HAP-1 (cell line): ENCODE measurements at regions not wholly inside any gene's neighbourhood (a gene's known extent, or its start where the extent isn't known, plus 50 kb on each side); places are given as distances from the start of the nearest gene placed in this dataset.
"Not testable (repeated sequence)": the region's sequence is repeated elsewhere in the genome, so short reads cannot be mapped to it uniquely, and the experiment has no call there.

ENCODE experiments used
- DNase-seq, 2 experiments: peaks; one replicate each; pipeline ENCODE4 v3.0.0-alpha.2; 2016 to 2020; ENCODE audit warnings: low spot score in 2 of 2
- H3K27me3 ChIP-seq: fragments of 250-450 bp; sonication (Bioruptor Pico); 2 replicates; pipeline ENCODE4 v1.5.1; 2020; ENCODE audit warnings: low read depth, mild to moderate bottlenecking, moderate library complexity
- H3K36me3 ChIP-seq: fragments of 250-450 bp; sonication (Bioruptor Pico); replicated peaks from 2 replicates; pipeline ENCODE4 v1.5.1; 2020; ENCODE audit warnings: mild to moderate bottlenecking
- H3K4me1 ChIP-seq: fragments of 250-450 bp; sonication (Bioruptor Pico); 2 replicates; pipeline ENCODE4 v1.5.1; 2020; ENCODE audit warnings: mild to moderate bottlenecking
- H3K4me3 ChIP-seq: fragments of 250-450 bp; sonication (Bioruptor Pico); 2 replicates; pipeline ENCODE4 v1.5.1; 2020; ENCODE audit warnings: mild to moderate bottlenecking, moderate library complexity
- H3K9me3 ChIP-seq: fragments of 250-450 bp; sonication (Bioruptor Pico); 2 replicates; pipeline ENCODE4 v1.5.1; 2020; ENCODE audit warnings: mild to moderate bottlenecking, moderate library complexity
- in situ Hi-C: fragments of 300-500 bp; cut with MboI; formaldehyde crosslinking; loops from 3 replicates; pipeline ENCODE4 v1.14.3; 2020; ENCODE audit warnings: low sequenced_read_pairs, inconsistent platforms, mixed read lengths

GRCh38 chr17:26731005-26731921 is 562.7 kb upstream of the WSB1 start:
- Histone ChIP-seq H3K36me3 (no peaks in the 10 kb centered on the region), H3K4me1 (no peaks in the 10 kb centered on the region), H3K27me3 (no peaks in the 10 kb centered on the region), H3K4me3 (no peak overlapping the region), H3K9me3 (no peaks in the 10 kb centered on the region)
- in situ Hi-C loops: no loop called here
- DNase-seq: no peak

- H3K27me3 ChIP-seq, H3K9me3 ChIP-seq, H3K4me1 ChIP-seq, H3K36me3 ChIP-seq, H3K4me3 ChIP-seq, in situ Hi-C loops: not testable (repeated sequence)
- peak in 1 of 2 experiments; percentile 6 for DNase-seq
Measured at GRCh38 chr17:26731926-26732325, 562.0 kb upstream of the WSB1 start.

- H3K4me3 ChIP-seq, H3K27me3 ChIP-seq, in situ Hi-C loops, H3K9me3 ChIP-seq, H3K36me3 ChIP-seq, DNase-seq, H3K4me1 ChIP-seq: not testable (repeated sequence)
Measured at GRCh38 chr17:26734775-26735174, 559.1 kb upstream of the WSB1 start.

DNA sequence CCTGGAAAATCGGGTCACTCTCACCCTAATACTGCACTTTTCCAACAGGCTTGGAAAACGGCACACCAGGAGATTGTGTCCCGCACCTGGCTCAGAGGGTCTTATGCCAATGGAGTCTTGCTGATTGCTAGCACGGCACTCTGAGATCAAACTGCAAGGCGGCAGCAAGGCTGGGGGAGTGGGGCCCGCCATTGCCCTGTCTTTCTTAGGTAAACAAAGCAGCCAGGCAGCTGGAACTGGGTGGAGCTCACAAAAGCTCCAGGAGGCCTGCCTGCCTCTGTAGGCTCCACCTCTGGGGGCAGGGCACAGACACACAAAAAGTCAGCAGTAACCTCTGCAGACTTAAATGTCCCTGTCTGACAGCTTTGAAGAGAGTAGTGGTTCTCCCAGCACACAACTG is 557.9 kb upstream of the WSB1 start:
- H3K9me3 ChIP-seq, H3K36me3 ChIP-seq, in situ Hi-C loops, H3K4me1 ChIP-seq, DNase-seq, H3K27me3 ChIP-seq, H3K4me3 ChIP-seq: not testable (repeated sequence)

DNA sequence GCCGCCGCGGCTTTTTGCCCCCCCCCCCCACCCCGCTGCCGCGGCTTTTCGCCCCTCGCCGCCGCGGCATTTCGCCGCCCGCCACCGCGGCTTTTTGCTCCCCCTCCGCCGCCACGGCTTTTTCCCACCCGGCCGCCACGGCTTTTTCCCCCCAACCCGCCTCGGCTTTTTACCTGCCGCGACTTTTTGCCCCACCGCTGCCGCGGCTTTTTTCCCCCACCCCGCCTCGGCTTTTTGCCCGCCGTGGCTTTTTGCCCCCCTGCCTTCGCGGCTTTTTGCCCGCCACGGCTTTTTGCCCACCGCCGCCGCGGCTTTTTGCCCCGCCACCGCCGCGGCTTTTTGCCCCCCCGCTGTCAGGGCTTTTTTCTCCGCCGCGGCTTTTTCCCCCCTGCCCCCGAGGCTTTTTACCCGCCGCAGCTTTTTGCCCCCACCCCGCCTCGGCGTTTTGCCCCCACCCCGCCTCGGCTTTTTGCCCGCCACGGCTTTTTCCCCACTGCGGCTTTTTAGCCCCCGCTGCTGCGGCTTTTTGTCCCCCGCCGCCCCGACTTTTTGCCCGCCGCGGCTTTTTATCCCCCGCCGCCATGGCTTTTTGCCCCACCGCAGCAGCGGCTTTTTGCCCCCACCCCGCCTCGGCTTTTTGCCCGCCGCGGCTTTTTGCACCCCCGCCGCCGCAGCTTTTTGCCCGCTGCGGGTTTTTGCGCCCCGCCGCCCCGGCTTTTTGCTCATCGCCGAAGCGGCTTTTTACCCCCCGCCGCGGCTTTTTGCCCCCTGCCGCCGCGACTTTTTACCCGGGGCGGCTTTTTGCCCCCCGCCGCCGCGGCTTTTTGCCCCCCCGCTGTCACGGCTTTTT is 527.8 kb upstream of the WSB1 start:
- in situ Hi-C loops: no loop called here
- Histone ChIP-seq H3K36me3 (no peaks in the 10 kb centered on the region), H3K27me3 (no peaks in the 10 kb centered on the region), H3K4me3 (no peak overlapping the region), H3K9me3 (no peaks in the 10 kb centered on the region), H3K4me1 (no peaks in the 10 kb centered on the region)
- no peak for DNase-seq

DNA sequence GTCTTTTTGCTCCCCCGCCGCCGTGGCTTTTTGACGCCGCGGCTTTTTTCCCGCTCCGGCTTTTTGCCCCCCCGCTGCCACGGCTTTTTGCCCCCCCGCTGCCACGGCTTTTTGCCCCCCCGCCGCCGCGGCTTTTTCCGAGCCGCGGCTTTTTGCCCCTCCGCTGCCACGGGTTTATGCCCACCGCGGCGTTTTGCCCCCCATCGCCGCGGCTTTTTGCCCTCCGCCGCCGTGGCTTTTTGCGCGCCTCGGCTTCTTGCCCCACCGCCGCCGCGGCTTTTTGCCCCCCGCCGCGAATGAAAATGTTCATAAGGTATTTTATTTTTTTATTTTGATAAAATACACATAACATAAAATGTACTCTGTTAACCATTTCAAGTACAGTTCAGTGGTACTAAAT is 527.2 kb upstream of the WSB1 start:
- in situ Hi-C loops: no loop called here
- DNase-seq: no peak
- H3K36me3 ChIP-seq: no peaks in the 10 kb centered on the region
- H3K27me3 ChIP-seq: no peaks in the 10 kb centered on the region
- H3K4me3 ChIP-seq: no peak overlapping the region
- H3K4me1 ChIP-seq: no peaks in the 10 kb centered on the region
- no peaks in the 10 kb centered on the region for H3K9me3 ChIP-seq

- Histone ChIP-seq H3K36me3 (no peaks in the 10 kb centered on the region), H3K4me3 (no peak overlapping the region), H3K27me3 (no peaks in the 10 kb centered on the region), H3K4me1 (no peaks in the 10 kb centered on the region), H3K9me3 (no peaks in the 10 kb centered on the region)
- in situ Hi-C loops: no loop called here
- no peak for DNase-seq
Measured at GRCh38 chr17:26773189-26774188, 520.4 kb upstream of the WSB1 start.

- in situ Hi-C loops: no loop called here
- Histone ChIP-seq H3K27me3 (no peaks in the 10 kb centered on the region), H3K4me1 (no peaks in the 10 kb centered on the region), H3K9me3 (no peaks in the 10 kb centered on the region), H3K36me3 (no peaks in the 10 kb centered on the region), H3K4me3 (no peak overlapping the region)
- no peak for DNase-seq
Measured at GRCh38 chr17:26774291-26775218, 519.4 kb upstream of the WSB1 start.

- H3K4me3 ChIP-seq: no peak overlapping the region
- in situ Hi-C loops: no loop called here
- no peaks in the 10 kb centered on the region for H3K36me3 ChIP-seq
- H3K27me3 ChIP-seq: no peaks in the 10 kb centered on the region
- no peak for DNase-seq
- no peaks in the 10 kb centered on the region for H3K4me1 ChIP-seq
- H3K9me3 ChIP-seq: no peaks in the 10 kb centered on the region
Measured at GRCh38 chr17:26775219-26775822, 518.6 kb upstream of the WSB1 start.

GRCh38 chr17:26780187-26780814 is 513.6 kb upstream of the WSB1 start:
- H3K36me3 ChIP-seq, H3K4me3 ChIP-seq, H3K9me3 ChIP-seq, DNase-seq, H3K4me1 ChIP-seq, H3K27me3 ChIP-seq, in situ Hi-C loops: not testable (repeated sequence)

DNA sequence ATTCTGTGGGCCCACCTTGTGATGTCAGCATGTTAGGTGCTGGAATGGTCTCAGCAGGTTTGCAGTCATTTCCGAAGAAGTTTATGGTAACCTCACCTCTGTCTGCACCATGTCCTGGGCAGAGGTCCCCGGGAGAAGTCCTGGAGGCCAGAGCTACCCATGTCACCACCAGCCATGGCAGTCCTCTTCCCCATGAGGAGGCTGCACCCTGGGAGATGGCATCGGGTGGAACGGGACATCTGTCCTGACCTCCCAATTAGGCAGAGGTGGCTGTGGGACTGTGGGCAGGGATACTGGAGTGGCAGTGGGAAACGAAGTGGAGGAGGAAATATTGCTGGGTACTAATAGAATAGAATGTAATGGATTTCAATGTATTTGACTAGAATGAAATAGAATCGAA is 511.8 kb upstream of the WSB1 start:
- no peak for DNase-seq
- in situ Hi-C loops: no loop called here

DNA sequence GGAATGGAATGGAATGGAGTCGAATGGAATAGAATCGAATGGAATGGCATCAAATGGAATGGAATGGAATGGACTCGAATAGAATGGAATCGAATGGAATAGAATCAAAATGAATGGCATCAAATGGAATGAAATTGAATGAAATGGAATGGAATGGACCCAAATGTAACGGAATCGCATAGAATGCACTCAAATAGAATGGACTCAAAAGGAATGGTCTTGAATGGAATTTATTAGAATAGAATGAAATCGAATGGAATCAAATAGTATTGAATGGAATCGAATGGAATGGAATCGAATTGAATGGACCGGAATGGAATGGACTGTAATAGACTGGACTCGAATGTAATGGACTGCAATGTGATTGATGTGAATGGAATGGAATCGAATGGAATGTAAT is 501.4 kb upstream of the WSB1 start:
- Histone ChIP-seq H3K27me3 (no peaks in the 10 kb centered on the region), H3K36me3 (no peaks in the 10 kb centered on the region), H3K4me3 (no peak overlapping the region), H3K9me3 (peaks cover 10% of the 10 kb centered on the region), H3K4me1 (no peaks in the 10 kb centered on the region)
- peak in 1 of 2 experiments; percentile 19 for DNase-seq
- in situ Hi-C loops: no loop called here

More for the DNA sequence above, 511.8 kb upstream of the WSB1 start:
- no peaks in the 10 kb centered on the region for H3K4me1 ChIP-seq
- H3K4me3 ChIP-seq: no peak overlapping the region
- no peaks in the 10 kb centered on the region for H3K36me3 ChIP-seq
- no peaks in the 10 kb centered on the region for H3K27me3 ChIP-seq
- H3K9me3 ChIP-seq: peaks cover 4% of the 10 kb centered on the region; the same call in 1 of the 2 replicates
